DMS 273 (cell line): ENCODE measurements at regions not wholly inside any gene's neighbourhood (a gene's known extent, or its start where the extent isn't known, plus 50 kb on each side); places are given as distances from the start of the nearest gene placed in this dataset.
"Not testable (repeated sequence)": the region's sequence is repeated elsewhere in the genome, so short reads cannot be mapped to it uniquely, and the experiment has no call there.

Experiments
- DNase-seq: peaks from one replicate; lab custom pipeline; 2025; ENCODE audit not compliant: unreplicated experiment; lab: John Stamatoyannopoulos, UW

- DNase-seq: no peak
Measured at GRCh38 chr5:50898966-50899365, 232.5 kb downstream of the PARP8 start.

DNA sequence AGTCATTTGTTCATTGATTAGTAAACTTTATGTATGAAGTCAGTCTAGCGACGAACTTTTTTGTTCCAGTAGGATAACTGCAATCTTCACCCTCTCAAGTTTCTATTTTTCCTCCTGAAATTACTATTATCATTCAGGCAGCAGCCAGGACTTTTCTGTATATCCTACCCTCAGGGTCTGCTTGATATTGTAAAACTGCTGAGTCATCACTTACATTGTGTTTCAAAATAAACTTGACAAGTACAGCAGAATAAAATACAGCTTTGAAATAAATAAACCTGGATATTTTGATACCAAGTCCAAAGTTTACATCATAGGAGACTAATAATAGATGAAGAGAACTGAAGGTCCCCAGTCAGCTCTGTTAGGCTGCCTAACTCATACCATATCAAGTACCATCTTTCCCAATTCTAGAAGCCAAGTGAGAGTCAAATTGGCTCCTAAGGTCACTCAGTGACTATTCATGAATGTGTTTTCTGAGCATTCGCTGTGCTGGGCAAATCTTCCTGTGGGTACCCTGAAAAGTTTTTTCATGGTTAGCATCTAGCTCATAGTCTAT is 234.6 kb downstream of the PARP8 start:
- no peak for DNase-seq

DNA sequence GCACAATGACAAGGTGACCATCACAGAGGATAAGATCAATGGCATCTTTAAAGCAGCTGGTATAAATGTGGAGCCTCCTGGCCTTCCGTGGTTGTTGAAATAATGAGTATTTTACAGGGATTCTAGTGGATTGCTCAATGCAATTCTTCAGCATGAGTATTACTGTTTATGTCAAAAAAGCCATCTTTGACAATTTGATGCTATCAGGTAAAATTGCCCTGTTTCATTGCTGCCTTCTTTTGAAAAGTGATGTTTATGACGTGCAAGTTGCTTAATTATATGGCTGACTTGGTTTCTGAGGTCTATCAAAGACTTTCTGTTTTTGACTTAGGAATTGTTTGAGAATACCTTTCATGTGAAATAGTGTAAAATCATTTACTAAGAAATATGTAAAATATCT is 237.2 kb downstream of the PARP8 start:
- DNase-seq: no peak

DNA sequence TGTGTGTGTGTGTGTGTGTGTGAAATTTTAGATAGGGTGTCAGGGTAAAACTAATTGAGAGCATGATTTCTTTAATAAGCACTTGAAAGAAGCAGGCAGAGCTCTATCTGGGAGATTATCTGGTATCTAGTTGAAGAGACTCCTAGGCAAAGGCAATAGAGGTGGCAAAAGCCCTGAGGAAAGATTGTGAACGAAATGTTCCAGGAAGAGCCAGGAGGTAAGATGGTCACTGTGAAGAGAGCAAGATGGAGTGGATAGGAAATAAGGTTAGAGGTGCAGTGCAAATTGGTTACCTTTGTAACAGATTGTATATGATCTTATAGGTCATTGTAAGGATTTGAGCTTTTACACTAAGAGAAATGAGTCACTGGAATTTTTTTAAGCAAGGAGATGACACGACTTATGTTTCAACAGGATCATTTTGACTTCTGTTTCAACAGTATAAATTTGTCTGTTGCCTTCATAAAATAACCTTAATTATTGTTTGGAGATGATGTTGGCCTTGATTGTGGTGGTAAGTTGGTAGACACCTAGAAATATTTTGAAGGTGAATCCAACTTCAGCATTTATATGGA is 239.6 kb downstream of the PARP8 start:
- DNase-seq: no peak

DNA sequence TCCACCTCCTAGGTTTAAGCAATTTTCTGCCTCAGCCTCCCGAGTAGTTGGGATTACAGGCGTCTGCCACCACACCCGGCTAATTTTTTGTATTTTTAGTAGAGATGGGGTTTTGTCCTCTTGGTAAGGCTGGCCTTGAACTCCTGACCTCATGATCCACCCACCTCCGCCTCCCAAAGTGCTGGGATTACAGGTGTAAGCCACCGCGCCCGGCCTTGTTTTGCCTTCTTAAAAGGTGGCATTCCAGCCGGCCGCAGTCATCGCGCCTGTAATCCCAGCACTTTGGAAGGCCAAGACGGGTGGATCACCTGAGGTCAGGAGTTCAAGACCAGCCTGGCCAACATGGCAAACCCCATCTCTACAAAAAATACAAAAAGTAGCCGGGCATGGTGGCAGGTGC is 253.7 kb downstream of the PARP8 start:
- DNase-seq: not testable (repeated sequence)

DNA sequence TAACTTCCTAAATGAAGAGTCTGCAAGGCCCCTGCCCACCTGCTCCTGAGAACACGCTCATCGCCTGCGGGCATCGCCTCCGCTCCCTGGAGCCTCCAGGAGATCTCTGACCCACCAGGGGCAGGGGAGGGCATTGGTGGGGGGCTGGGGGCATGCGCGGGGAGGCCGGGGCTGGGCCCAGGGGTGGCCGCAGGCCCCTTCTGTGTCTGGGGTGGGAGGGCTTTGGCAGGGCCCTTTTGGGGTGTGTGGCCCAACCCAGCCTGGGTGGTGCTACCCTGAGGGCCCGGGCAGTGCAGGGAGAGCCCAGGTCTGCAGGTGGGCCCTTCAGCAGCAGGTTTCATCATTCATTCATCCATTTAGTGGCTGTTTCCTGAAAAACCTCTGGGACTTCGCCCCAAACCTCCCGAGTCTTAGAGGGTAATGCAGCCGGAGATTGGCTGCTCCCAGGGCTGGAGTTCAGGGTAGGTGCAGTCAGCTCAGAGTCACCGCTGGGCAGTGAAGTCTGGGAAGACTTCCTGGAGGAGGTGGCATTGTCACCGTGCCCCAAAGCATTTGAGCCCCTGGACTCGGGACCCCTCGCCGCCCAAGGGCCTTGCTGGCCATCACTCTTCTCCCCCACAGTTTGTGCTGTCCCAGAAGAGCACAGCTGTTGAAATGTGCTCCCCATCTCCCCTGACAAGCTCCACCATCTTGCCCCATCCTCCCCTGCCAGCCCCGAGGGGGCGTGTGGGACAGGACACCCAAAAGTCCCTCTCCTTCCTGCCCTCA is 255.1 kb downstream of the PARP8 start:
- DNase-seq: no peak

DNA sequence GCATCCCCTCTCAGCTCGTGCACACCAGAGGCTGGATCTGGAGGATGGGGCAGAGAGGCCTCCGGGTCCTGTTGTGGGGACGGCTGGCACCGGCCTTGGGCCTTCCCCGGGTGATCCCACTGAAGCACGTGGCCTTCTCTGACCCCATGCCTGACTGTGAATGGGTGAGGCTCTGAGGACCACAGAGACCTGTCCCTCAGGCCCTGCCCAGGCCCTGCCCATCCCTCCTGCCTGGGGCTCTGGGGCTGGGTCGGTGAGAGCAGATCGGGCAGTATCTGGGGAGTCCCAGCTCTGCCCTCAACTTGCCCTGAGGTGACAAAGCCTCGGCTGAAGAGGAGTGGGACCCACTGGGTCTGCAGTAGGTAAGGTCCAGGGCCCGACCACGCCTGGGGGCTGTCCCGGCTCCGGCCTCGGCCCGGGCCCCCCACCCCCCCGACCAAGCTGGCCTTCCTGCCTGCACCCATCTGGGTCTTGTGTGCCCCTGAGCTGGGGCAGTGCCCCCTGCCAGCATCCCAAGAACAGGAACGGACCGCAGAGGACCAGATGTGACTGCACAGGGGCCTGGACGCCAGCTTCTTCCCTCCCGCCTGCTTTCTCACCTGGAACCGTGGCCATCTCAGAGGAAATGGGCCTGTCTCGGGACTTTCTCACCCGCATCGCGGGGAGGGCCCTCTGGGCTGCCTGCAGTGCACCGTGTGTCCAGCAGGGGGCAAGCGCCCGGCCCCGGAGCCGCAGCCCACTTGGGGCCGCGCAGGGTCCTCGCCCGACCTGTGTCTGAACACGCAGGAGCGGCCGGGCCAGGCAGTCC is 255.9 kb downstream of the PARP8 start:
- peak; percentile 15 for DNase-seq

DNA sequence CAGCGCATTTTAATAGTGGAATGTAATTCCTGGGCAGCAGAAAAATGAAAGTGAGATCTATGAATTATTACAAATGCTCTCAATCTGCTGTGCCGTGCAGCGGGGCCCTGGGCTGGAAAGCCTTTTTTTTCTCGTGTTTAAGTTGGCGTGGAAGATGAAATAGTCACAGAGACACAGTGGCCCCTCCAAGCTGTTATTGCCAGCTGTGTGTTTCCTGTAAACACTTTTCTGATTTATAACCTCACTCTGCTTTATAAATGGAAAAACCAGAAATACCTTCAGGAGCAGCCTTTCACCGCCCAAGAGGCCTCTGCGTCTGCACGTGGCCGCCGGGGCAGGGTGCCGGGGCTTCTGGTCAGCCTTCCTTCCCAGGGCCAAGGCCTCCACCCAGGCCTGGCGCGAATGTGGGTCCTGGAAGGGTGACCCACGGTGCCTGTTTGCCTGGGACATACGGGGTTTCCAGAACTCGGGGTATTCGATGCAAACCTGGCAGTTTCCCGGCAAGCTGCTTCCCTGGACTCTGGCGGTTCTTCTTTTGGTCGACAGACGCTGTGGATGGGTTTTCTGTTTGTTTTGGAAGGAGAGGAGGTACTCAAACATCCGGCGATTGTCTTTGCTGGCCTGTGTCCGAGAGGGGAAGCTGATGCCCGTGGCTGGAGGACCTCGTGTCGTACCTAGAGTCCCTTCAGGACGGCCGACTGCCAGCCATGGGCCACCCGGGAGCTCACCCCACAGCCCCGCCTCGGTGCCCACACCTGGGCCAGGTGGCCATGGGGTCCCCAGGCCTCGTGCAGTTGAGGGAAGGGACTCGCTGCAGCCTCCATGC is 256.7 kb downstream of the PARP8 start:
- no peak for DNase-seq

- no peak for DNase-seq
Measured at GRCh38 chr5:50923768-50924494, 257.5 kb downstream of the PARP8 start.

DNA sequence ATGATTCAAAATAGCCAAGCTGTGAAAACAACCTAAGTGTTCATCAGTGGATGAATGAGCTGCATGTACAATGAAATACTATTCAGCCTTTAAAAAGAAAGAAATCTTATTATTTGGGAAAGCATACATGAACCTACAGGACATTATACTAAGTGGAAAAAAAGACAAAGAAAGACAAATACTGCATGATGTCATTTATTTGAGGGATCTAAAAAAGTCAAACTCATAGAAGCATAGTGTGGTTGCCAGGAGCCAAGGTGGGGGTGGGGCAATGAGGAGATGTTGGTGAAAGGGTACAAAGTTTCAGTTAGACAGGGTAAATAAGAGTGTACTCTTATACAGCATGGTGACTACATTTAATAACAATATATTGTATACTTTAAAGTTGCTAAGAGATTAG is 261.5 kb downstream of the PARP8 start:
- no peak for DNase-seq

- no peak for DNase-seq
Measured at GRCh38 chr5:50929174-50929573, 262.7 kb downstream of the PARP8 start.

DNA sequence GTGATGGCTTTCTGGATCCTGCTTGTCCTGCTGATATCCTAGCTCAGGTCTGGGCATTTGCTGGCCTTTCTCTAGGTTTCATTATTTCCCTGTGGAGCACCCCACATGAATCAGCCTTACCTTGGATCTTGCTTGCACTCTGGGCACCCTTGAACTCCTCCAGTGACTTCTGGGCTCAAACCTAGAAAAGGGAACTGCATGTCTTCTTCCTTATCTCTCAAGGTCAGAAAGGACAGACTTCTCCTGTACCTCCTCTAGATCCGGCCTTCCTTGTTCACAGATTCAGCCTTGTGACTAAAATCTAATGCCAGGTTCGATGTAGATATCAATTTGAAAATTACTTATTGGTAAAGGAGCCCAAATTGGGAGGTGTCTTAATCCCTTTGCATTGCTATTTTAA is 267.9 kb downstream of the PARP8 start:
- no peak for DNase-seq

- no peak for DNase-seq
Measured at GRCh38 chr5:50945139-50945538, 278.7 kb downstream of the PARP8 start.

DNA sequence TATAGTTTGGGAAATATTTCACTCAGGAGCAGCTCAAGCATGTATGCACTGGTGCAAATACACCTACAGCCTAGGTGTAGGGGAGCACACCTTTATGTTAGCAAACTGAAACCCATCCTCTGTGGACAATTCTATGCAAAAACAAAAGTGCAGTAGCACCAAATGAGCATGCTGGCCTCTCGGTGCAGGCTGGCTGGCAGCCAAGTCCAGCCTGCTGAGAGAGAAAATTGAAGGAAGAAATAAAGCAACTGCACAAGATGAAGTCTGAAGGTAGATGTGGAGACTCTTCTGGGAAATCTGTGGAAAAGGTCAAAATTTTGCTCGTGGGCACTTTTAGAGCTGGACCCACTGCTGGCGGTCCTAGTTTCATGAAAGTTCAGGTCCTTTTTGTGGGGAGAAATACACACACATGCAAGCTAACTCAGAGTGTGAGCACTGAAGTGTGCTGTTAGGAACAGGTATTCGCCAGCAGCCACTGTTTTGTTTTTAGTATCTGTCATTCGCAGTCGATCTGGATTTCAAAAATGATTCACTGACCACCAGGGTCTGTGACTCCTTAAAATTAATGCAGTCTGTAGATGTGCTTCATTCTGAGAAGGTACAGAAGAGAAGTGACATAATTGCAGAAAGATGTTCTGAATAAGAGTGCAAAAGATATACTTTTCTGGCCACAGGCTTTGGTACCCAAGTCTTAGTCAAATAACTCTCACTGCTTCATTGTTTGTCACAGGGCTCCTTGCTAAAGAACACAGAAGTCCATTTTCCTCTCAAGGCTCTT is 281.7 kb downstream of the PARP8 start:
- DNase-seq: no peak

- no peak for DNase-seq
Measured at GRCh38 chr5:50953290-50953689, 286.9 kb downstream of the PARP8 start.

DNA sequence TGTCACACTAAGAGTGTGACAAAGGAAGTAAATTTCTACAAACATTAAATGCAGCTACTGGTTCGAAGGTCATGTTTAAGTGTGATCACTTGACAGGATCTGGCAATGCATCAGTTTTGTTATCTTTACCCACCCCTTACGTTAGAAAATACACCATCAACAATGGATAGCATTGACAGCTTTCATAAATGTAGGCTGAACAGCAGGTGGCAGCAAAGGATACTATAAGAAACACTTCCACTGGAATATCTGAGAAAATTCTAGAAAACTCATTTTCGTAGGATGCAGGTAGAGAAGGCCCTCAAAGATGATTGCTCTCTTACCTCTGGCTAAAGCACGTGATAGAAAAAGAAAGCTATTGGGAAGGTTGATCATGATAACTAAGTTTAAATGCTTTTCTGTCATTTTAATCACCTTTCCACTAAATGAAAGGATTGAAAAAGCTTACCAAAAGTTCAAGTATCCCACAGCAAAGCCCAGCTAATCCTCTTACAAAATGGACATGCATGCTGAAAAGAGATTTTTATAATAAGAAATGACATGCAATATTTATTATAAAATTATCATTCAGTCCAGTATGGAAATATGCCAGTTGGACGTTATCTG is 292.5 kb downstream of the PARP8 start:
- DNase-seq: peak; percentile 46

GRCh38 chr5:50962934-50963872 is 296.8 kb downstream of the PARP8 start:
- peak; percentile 75 for DNase-seq
